GM12873 (cell line): ENCODE measurements at regions not wholly inside any gene's neighbourhood (a gene's known extent, or its start where the extent isn't known, plus 50 kb on each side); places are given as distances from the start of the nearest gene placed in this dataset.

Source experiments
- TF ChIP-seq, protein P1 (sequence below): IDR thresholded peaks from 2 replicates; pipeline ENCODE4 v1.5.1; 2012; ENCODE audit warnings: low read depth, mild to moderate bottlenecking, moderate library complexity, low read length, control low read depth; ENCODE audit not compliant: insufficient read depth; ENCODE audit errors: missing control alignments

DNA sequence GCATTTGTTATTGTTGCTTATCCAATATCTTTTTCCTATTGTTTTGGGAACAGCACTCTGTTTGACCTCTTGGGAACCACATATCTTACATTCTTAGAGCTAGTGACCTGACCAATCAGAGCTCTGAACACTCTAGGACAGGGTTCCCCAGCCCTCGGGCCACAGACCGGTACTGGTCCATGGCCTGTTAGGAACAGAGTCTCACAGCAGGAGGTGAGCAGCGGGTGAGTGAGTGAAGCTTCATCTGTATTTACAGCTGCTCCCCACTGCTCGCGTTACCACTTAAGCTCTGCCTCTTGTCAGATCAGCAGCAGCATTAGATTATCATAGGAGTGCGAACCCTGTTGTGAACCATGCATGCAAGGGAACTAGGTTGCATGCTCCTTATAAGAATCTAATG, 226.0 kb upstream of the TSHZ2 start:
- TF ChIP-seq, protein P1, sequence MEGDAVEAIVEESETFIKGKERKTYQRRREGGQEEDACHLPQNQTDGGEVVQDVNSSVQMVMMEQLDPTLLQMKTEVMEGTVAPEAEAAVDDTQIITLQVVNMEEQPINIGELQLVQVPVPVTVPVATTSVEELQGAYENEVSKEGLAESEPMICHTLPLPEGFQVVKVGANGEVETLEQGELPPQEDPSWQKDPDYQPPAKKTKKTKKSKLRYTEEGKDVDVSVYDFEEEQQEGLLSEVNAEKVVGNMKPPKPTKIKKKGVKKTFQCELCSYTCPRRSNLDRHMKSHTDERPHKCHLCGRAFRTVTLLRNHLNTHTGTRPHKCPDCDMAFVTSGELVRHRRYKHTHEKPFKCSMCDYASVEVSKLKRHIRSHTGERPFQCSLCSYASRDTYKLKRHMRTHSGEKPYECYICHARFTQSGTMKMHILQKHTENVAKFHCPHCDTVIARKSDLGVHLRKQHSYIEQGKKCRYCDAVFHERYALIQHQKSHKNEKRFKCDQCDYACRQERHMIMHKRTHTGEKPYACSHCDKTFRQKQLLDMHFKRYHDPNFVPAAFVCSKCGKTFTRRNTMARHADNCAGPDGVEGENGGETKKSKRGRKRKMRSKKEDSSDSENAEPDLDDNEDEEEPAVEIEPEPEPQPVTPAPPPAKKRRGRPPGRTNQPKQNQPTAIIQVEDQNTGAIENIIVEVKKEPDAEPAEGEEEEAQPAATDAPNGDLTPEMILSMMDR: no peak

DNA sequence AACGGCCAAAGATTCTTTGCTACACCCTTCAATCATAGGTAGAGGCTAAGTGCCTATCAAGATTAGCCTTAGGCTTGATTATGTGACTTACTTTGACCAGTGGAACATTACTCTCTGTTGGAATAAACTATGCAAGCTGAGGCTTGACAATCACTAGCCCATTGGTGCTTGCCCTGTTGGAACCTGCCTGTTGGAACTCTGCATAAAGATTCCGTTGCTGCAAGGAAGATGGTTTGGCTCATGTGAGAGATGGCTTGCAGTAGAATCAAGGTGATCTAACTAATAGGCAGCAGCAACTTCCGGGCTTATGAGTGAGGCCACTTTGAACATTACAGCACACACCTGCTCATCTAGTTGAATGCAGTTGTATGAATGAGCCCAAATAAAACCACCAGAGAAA, 227.7 kb upstream of the TSHZ2 start:
- TF ChIP-seq, protein P1: no peak

DNA sequence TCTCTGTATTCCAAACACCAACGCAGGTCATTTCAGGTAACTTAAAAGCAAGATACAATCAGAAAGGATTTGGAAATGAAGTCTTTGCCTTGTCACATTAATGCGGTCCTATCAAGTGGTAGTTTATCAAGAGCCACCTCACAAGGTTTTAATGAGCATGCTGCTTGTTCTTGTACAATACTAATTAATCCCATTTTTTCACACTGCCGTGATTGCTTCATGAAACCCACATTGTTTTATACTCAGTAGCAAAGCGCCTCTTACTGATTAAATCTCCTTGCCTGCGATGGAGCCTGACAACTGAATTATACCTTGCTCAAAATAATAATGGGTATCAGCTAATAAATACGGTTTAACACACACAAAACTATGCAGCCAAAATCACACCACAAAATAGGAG, 234.1 kb upstream of the TSHZ2 start:
- TF ChIP-seq, protein P1: no peak

DNA sequence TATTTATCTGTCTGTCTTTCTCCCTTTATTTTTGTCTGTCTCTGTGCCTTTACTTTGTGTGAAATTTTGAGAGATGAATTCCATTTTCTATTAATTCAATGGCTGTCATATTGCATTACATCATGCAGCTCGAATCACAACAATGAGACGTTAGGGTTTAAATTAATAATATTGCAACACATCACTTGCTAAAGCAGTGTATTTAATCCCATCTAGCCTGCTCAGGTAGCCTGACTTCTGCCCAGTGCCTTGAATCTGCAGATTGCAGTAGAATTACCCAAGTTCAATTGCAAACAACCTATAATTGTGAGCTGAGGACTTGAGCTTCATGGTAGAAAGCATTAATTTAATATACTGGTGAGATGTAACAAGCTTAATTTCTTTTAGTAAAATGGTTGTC, 235.7 kb upstream of the TSHZ2 start:
- TF ChIP-seq, protein P1: no peak

DNA sequence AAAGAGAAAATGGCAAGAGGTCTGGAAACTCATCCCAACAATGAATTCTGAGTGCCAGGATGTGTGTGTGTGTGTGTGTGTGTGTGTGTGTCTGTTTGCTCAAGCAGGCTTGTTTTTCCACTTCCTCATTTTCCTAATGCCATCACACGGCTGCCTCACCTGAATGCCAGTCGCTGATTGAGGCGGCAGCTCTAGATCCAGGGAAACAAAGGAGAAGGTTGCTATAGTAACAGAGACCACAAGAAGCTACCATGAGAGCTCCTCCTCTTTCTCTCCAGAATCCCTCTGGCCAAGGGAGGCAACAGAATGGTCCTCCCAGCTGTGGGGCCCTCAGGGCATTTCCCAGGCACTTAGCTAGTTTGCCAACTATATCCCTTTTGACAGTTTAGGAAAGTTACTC, 241.1 kb upstream of the TSHZ2 start:
- TF ChIP-seq, protein P1: no peak

DNA sequence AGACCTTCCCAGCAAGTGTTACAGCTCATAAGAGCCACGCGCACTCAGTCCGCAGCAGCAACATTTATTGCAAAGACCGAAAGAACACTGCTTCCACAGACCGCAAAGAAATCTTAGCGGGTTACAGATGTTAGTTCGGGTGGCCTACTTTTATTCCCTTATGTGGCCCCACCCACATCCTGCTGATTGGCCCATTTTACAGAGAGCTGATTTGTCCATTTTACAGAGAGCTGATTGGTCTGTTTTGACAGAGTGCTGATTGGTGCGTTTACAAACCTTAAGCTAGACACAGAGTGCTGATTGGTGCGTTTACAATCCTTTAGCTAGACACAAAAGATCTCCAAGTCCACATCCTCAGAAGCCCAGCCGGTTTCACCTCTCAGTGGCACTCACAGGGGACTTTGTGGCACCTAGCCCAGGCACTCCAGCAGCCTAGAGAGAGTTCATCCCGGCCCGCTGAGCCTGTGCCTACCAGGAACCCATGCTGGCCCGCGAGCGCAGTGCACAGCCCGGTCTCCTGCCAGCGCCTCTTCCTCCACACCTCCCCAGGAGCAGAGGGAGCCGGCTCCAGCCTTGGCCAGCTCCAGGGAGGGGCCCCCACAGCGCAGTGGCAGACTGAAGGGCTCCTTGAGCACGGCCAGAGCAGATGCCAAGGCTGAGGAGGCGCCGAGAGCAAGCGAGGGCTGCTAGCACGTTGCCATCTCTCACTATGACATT, 244.3 kb upstream of the TSHZ2 start:
- TF ChIP-seq, protein P1: no peak

DNA sequence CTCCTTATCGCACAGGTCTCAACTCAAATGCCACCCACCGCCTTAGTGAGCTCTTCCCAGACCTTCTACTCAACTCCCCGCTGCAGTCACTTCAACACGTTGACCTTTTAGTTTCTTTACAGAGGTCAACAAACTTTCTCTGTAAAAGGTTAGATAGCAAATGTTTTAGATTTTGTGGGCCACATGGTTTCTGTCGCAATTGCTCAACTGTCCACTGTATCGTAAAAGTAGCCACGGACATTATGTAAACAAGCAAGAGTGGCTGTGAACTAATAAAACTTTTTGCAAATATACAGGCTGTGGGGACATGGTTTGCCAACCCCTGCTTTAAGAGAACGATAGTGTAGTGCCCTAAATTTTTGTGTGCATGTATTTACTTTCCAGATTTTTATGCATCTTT, 247.6 kb upstream of the TSHZ2 start:
- TF ChIP-seq, protein P1: no peak
